ENCODE measurements at regions not wholly inside any gene's neighbourhood (a gene's known extent, or its start where the extent isn't known, plus 50 kb on each side); places are given as distances from the start of the nearest gene placed in this dataset.

DNA sequence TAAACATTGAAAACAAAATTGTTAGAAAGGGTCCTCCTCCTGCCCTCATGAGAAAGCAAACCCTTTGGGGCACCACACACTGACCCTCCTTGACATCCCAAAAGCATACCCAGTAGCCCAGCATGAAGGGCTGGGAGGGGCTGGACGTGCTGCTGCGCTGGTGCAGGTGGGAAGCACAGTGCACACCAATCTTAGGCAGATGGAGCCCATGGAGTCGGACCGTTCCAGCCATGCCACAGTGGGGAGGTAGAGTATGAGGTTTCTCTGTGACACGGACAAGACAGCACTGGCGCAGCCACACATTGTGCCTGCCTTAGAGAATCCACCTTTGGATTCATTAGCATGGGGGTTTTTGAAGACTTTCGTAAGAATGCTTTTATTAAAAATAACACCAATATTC, 544.2 kb upstream of the FRG1 start:
- H3K27ac ChIP-seq: no peak overlapping the region
- TF ChIP-seq, protein P1, sequence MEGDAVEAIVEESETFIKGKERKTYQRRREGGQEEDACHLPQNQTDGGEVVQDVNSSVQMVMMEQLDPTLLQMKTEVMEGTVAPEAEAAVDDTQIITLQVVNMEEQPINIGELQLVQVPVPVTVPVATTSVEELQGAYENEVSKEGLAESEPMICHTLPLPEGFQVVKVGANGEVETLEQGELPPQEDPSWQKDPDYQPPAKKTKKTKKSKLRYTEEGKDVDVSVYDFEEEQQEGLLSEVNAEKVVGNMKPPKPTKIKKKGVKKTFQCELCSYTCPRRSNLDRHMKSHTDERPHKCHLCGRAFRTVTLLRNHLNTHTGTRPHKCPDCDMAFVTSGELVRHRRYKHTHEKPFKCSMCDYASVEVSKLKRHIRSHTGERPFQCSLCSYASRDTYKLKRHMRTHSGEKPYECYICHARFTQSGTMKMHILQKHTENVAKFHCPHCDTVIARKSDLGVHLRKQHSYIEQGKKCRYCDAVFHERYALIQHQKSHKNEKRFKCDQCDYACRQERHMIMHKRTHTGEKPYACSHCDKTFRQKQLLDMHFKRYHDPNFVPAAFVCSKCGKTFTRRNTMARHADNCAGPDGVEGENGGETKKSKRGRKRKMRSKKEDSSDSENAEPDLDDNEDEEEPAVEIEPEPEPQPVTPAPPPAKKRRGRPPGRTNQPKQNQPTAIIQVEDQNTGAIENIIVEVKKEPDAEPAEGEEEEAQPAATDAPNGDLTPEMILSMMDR (conservative IDR thresholded peaks at IDR 0.05): no peak

DNA sequence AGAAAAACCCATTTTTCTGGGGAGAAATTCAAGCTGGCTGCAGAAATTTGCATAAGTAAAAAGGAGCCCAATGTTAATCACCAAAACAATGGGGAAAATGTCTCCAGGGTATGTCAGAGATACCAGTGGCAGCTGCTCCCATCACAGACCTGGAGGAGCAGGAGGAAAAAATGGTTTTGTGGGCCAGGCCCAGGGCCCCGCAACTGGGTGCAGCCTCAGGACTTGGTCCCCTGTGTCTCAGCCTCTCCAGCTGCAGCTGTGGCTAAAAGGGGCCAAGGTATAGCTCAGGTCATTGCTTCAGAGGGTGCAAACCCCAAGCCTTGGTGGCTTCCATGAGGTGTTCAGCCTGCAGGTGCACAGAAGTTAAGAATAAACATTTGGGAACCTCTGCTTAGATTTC, 536.4 kb upstream of the FRG1 start:
- H3K27ac ChIP-seq: no peak overlapping the region
- TF ChIP-seq, protein P1 (conservative IDR thresholded peaks at IDR 0.05): no peak

DNA sequence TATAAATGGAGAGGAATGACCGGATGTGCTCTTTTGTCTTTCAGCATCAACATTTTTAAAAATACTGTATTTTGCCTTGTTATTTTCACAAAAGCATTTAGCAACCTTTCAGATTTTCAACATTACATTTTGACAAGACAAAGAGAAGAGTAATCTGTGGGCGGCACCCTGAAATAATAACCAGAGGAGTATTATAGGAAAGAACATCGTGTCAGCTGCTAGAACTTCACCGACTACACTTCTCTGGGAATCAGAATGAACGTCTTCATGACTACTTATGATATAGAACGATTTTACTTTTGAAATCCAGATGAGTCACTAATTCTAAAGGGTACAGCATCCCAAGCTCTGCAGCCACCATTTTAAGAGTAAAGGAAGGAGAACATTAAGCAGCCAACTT, 531.5 kb upstream of the FRG1 start:
- H3K27ac ChIP-seq: no peak overlapping the region
- TF ChIP-seq, protein P1 (conservative IDR thresholded peaks at IDR 0.05): no peak

DNA sequence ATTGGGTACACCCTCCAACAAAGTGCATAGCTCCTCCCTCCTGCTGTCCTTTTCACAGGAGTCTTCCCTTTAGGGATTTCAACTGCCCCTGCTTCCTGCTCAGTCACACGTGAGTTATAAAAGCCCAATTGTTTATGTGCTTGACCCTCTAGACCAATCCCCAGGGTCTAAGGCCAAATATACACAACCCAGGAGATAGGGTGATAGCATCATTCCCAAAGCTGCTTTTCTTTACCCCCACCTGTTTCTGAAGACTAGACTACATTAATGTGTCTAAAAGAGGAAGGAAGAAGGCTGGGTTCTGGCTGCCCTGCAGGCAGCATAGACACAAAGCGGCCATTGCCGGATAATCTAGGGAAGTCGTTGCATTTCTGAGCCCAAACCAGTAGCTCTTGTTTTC, 526.7 kb upstream of the FRG1 start:
- TF ChIP-seq, protein P1 (conservative IDR thresholded peaks at IDR 0.05): no peak
- H3K27ac ChIP-seq: no peak overlapping the region

DNA sequence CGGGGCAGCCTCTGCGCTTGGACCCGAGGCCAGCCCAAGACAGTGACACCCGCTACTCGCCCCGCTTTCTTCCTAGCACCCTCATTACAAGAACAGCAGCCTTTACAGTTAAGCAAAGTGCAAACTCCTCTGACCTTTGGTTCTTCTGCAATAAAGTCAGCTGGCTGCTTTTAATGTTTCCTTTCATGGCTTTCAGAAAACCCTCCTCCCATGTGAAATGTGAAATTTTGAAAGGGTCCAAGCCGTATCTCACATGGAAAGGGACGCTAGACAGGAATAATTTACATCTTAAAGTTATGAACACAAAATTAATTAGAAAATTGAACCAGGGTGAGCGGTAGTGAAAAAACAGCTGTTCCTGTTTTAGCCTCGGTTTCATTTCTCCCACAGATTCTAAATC, 520.1 kb upstream of the FRG1 start:
- no peak overlapping the region for H3K27ac ChIP-seq
- TF ChIP-seq, protein P1 (conservative IDR thresholded peaks at IDR 0.05): no peak

DNA sequence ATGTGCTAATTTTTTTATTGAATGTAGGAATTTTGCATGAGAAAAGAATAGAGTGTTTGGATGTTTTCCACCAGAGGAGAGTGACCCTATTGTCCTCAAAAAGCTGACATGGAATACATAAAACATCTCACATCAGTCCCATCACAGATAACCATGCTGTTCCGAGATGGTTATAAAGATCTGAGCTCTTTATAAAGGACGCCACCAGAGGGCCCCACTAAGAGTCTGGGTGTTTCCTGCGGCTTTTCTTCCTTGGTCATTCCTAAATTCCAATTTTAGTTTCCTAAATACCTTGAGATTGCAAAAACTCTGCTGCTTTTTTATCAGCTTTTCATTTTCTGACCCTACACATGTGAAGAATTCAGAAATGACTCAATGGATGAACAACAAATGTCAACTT, 504.5 kb upstream of the FRG1 start:
- TF ChIP-seq, protein P1 (conservative IDR thresholded peaks at IDR 0.05): peak; percentile 71
- no peak overlapping the region for H3K27ac ChIP-seq

DNA sequence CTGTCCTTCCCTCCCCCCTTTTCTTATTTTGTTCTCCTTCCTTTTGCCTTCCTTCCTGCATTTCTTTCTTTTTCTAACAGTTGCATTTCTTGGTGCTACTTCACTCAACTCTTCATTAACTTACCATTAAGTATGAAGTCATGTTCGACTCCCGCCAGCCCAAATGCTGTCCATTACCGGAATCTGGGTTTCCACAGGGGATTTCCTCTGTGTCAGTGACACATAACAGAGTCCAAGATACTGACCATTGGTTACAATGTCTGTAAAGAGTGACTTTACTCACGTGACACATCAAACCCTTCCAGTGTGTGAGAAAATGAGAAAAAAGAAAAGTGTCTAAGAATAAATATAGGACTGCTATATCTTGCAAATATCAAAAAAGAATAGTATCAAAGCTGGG, 500.0 kb upstream of the FRG1 start:
- H3K27ac ChIP-seq: no peak overlapping the region
- TF ChIP-seq, protein P1 (conservative IDR thresholded peaks at IDR 0.05): no peak

DNA sequence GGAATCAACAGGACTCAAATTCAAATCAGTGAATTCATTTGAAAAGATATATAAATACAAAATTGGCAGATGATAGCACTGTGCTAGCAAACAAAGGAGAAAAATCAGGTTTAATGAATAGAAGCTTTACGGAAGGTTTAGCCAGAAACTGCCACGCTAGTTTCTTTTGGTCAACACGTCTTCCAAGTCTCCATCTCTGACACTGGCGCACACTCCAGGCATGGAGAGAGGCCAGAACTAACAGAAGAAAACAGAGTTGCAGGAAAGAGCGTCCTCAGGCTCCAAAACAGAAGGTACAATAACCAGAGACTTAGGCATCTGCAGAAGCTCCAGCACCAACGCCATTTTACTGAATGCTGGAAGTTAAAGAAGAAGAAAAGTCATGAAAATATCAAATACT, 497.3 kb upstream of the FRG1 start:
- TF ChIP-seq, protein P1 (conservative IDR thresholded peaks at IDR 0.05): no peak
- no peak overlapping the region for H3K27ac ChIP-seq

All from VCaP (cell line).